Mesendoderm (in vitro differentiated cells): ENCODE measurements at regions not wholly inside any gene's neighbourhood (a gene's known extent, or its start where the extent isn't known, plus 50 kb on each side); places are given as distances from the start of the nearest gene placed in this dataset.
"Not testable (repeated sequence)": the region's sequence is repeated elsewhere in the genome, so short reads cannot be mapped to it uniquely, and the experiment has no call there.

Source experiments
- DNase-seq: peaks from one replicate; pipeline ENCODE4 v3.0.0; 2013
- H2AK5ac ChIP-seq: 2 replicates; pipeline ENCODE4 v1.6.1; 2013; ENCODE audit warnings: low read length, inconsistent platforms
- H2BK120ac ChIP-seq: 2 replicates; pipeline ENCODE4 v1.6.1; 2013; ENCODE audit warnings: low read depth, mild to moderate bottlenecking, low read length, moderate library complexity, mixed read lengths
- H2BK15ac ChIP-seq: replicated peaks from 2 replicates; pipeline ENCODE4 v1.6.1; 2013; ENCODE audit warnings: low read depth, mild to moderate bottlenecking, moderate library complexity
- H2BK5ac ChIP-seq: 2 replicates; pipeline ENCODE4 v1.6.1; 2013; ENCODE audit warnings: low read length, inconsistent platforms
- H3K18ac ChIP-seq: 2 replicates; pipeline ENCODE4 v1.6.1; 2013; ENCODE audit warnings: mild to moderate bottlenecking, low read length, mixed read lengths
- H3K23ac ChIP-seq: one replicate; pipeline ENCODE4 v1.6.1; 2013; ENCODE audit warnings: low read length
- H3K27ac ChIP-seq: 2 replicates; pipeline ENCODE4 v1.5.1; 2013; ENCODE audit warnings: low read depth, mild to moderate bottlenecking, inconsistent platforms, low read length, moderate library complexity
- H3K27me3 ChIP-seq: 2 replicates; pipeline ENCODE4 v1.6.1; 2013; ENCODE audit warnings: low read length, control low read depth, mild to moderate bottlenecking, inconsistent platforms; ENCODE audit not compliant: insufficient read depth, poor library complexity
- H3K36me3 ChIP-seq: 2 replicates; pipeline ENCODE4 v1.6.1; 2013; ENCODE audit warnings: low read length, inconsistent platforms; ENCODE audit not compliant: control insufficient read depth, insufficient read depth
- H3K4ac ChIP-seq: one replicate; pipeline ENCODE4 v1.6.1; 2013; ENCODE audit warnings: low read depth, mild to moderate bottlenecking, low read length, moderate library complexity
- H3K4me1 ChIP-seq: 2 replicates; pipeline ENCODE4 v1.6.1; 2013; ENCODE audit warnings: low read depth, low read length, inconsistent platforms; ENCODE audit not compliant: control insufficient read depth
- H3K4me2 ChIP-seq: 2 replicates; pipeline ENCODE4 v1.6.1; 2013; ENCODE audit warnings: low read length
- H3K4me3 ChIP-seq: 2 replicates; pipeline ENCODE4 v1.5.1; 2013; ENCODE audit warnings: mild to moderate bottlenecking, low read length
- H3K56ac ChIP-seq: one replicate; pipeline ENCODE4 v1.6.1; 2013; ENCODE audit warnings: low read length
- H3K79me1 ChIP-seq: 2 replicates; pipeline ENCODE4 v1.6.1; 2013; ENCODE audit warnings: low read length, inconsistent platforms
- H3K79me2 ChIP-seq: 2 replicates; pipeline ENCODE4 v1.6.1; 2013; ENCODE audit warnings: mild to moderate bottlenecking, low read length; ENCODE audit not compliant: control insufficient read depth, insufficient read depth
- H3K9ac ChIP-seq: 2 replicates; pipeline ENCODE4 v1.6.1; 2013; ENCODE audit warnings: low read length, inconsistent platforms
- H4K5ac ChIP-seq: one replicate; pipeline ENCODE4 v1.6.1; 2013; ENCODE audit warnings: low read length
- H4K8ac ChIP-seq: one replicate; pipeline ENCODE4 v1.6.1; 2013; ENCODE audit warnings: low read depth, mild to moderate bottlenecking, control low read depth, low read length, moderate library complexity
- WGBS: extraction: QIAGEN DNeasy Blood & Tissue Kit; methylation state at CpG from one replicate; pipeline ENCODE4 v1.1.7; 2013; ENCODE audit warnings: low lambda C conversion rate, missing lambda C conversion rate; ENCODE audit not compliant: insufficient coverage; ENCODE audit errors: extremely low coverage; 5-methylcytosine and 5-hydroxymethylcytosine counted together

DNA sequence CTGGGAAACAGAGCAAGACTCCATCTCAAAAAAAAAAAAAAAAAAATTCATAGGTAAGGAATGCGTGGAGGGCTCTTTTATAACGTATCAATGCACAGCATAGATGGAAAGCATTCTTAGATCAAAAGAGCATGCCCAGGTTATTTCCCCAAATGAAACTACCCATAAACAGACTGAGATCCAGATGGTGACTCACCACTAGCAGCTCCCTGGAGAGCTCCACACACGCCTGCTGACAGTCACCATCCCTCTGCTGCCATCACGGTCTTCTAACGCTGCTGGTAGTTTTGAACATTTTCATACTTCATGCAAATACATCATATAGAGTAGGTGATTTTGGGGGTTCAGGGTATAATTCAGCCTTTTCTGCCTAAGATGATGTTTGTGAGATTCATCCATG lies 136.9 kb downstream of the ASMT start:
- no peak overlapping the region for H3K4ac ChIP-seq
- no peak overlapping the region for H3K27ac ChIP-seq
- no peaks in the 10 kb centered on the region for H3K4me1 ChIP-seq
- WGBS, result no CpG with 5 or more reads among the region's 5 CpGs
- no peak overlapping the region for H2BK120ac ChIP-seq
- H3K4me3 ChIP-seq, result no peak overlapping the region
- no peak overlapping the region for H3K4me2 ChIP-seq
- H3K79me2 ChIP-seq, result no peaks in the 10 kb centered on the region
- H3K23ac ChIP-seq, result no peak overlapping the region
- no peak overlapping the region for H3K56ac ChIP-seq
- no peak for DNase-seq
- H3K9ac ChIP-seq, result no peak overlapping the region
- no peaks in the 10 kb centered on the region for H3K36me3 ChIP-seq
- no peak overlapping the region for H4K8ac ChIP-seq
- no peaks in the 10 kb centered on the region for H3K27me3 ChIP-seq
- no peak overlapping the region for H2BK5ac ChIP-seq
- H3K18ac ChIP-seq, result no peak overlapping the region
- no peaks in the 10 kb centered on the region for H3K79me1 ChIP-seq
- no peak overlapping the region for H2BK15ac ChIP-seq
- no peak overlapping the region for H2AK5ac ChIP-seq
- no peak overlapping the region for H4K5ac ChIP-seq

DNA sequence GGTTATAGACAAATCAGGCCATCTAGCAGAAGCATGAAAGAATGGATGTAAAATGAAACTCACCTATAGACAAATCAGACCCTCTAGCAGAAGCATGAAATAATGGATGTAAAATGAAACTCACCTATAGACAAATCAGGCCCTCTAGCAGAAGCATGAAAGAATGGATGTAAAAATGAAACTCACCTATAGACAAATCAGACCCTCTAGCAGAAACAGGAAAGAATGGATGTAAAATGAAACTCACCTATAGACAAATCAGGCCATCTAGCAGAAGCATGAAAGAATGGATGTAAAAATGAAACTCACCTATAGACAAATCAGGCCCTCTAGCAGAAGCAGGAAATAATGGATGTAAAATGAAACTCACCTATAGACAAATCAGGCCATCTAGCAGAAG lies 137.9 kb downstream of the ASMT start:
- not testable (repeated sequence) for H3K4me3 ChIP-seq, H3K56ac ChIP-seq, H4K8ac ChIP-seq, H4K5ac ChIP-seq, H3K4me2 ChIP-seq, H2BK5ac ChIP-seq, H3K4me1 ChIP-seq, H3K18ac ChIP-seq, H2BK15ac ChIP-seq, H3K79me1 ChIP-seq, H3K79me2 ChIP-seq, H3K23ac ChIP-seq, H3K27me3 ChIP-seq, DNase-seq, H3K36me3 ChIP-seq, H2BK120ac ChIP-seq, H3K27ac ChIP-seq, H2AK5ac ChIP-seq, H3K4ac ChIP-seq, H3K9ac ChIP-seq

DNA sequence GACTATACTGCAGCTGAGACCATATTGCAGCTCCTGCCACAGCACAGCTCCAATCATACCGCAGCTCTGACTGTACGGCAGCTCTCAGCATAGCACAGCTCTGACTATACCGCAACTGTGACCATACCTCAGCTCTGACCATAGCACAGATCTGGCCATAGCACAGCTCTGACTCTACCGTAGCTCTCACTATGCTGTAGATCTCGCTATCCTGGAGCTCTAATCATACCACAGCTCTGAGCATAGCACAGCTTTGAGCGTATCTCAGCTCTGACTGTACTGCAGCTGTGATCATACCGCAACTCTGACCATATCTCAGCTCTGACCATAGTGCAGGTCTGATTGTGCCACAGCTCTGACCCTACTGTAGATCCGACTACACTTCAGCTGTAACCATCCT lies 139.2 kb downstream of the ASMT start:
- Histone ChIP-seq H3K79me2 (no peaks in the 10 kb centered on the region), H2BK5ac (no peak overlapping the region), H3K56ac (no peak overlapping the region), H3K23ac (no peak overlapping the region), H3K4me1 (no peaks in the 10 kb centered on the region), H3K36me3 (no peaks in the 10 kb centered on the region), H3K27ac (no peak overlapping the region), H3K79me1 (no peaks in the 10 kb centered on the region), H2AK5ac (no peak overlapping the region), H4K8ac (no peak overlapping the region), H2BK15ac (no peak overlapping the region), H3K4ac (no peak overlapping the region), H4K5ac (no peak overlapping the region), H3K4me2 (no peak overlapping the region), H3K4me3 (no peak overlapping the region), H3K9ac (no peak overlapping the region), H3K27me3 (no peaks in the 10 kb centered on the region), H3K18ac (no peak overlapping the region), H2BK120ac (no peak overlapping the region)
- no peak for DNase-seq
- no CpG with 5 or more reads among the region's 8 CpGs for WGBS

DNA sequence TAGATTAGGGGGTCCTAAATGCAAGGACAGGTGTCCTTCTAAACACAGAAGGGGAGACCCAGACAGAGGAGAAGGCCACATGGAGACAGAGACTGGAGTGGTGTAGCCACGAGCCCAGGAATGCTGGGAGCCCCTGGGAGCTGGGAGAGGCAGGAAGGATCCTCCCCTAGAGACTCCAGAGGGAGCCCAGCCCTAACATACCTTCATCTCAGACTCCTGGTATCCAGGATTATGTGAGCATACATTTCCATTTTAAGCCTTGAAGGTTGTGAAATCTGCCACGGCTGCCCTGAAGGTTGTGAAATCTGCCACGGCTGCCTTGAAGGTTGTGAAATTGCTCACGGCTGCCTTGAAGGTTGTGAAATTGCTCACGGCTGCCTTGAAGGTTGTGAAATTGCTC lies 148.4 kb downstream of the ASMT start:
- no peaks in the 10 kb centered on the region for H3K79me1 ChIP-seq
- no peak for DNase-seq
- no peak overlapping the region for H3K4ac ChIP-seq
- no peak overlapping the region for H3K18ac ChIP-seq
- no peak overlapping the region for H2AK5ac ChIP-seq
- H2BK15ac ChIP-seq, result no peak overlapping the region
- H3K27me3 ChIP-seq, result no peaks in the 10 kb centered on the region
- no peak overlapping the region for H2BK120ac ChIP-seq
- no peak overlapping the region for H3K4me3 ChIP-seq
- H4K5ac ChIP-seq, result no peak overlapping the region
- H3K27ac ChIP-seq, result no peak overlapping the region
- no peak overlapping the region for H3K23ac ChIP-seq
- H3K4me1 ChIP-seq, result no peaks in the 10 kb centered on the region
- no peak overlapping the region for H3K9ac ChIP-seq
- H3K4me2 ChIP-seq, result no peak overlapping the region
- no peak overlapping the region for H4K8ac ChIP-seq
- no peaks in the 10 kb centered on the region for H3K36me3 ChIP-seq
- H3K56ac ChIP-seq, result no peak overlapping the region
- no CpG with 5 or more reads among the region's 5 CpGs for WGBS
- no peaks in the 10 kb centered on the region for H3K79me2 ChIP-seq
- H2BK5ac ChIP-seq, result no peak overlapping the region

DNA sequence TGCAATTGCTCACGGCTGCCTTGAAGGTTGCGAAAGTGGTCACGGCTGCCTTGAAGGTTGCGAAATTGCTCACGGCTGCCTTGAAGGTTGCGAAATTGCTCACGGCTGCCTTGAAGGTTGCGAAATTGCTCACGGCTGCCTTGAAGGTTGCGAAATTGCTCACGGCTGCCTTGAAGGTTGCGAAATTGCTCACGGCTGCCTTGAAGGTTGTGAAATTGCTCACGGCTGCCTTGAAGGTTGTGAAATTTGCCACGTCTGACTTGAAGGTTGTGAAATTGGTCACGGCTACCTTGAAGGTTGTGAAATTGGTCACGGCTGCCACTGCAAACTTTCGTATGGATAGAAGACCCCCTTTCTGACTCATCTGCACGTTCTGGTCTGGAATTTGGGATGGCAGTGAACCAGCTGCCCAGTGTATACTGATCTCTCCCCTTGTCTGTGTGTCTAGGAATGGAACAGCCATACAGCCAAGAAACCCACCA lies 150.1 kb downstream of the ASMT start:
- H3K9ac ChIP-seq, H3K36me3 ChIP-seq, H3K56ac ChIP-seq, H3K4me2 ChIP-seq, H3K27ac ChIP-seq, H3K23ac ChIP-seq, H2BK5ac ChIP-seq, H3K79me2 ChIP-seq, H3K79me1 ChIP-seq, H4K5ac ChIP-seq, H2AK5ac ChIP-seq, H4K8ac ChIP-seq, H2BK15ac ChIP-seq, H2BK120ac ChIP-seq, H3K4ac ChIP-seq, H3K4me3 ChIP-seq, H3K4me1 ChIP-seq, H3K27me3 ChIP-seq, H3K18ac ChIP-seq: not testable (repeated sequence)
- DNase-seq, result peak; percentile 25
- WGBS, result no CpG with 5 or more reads among the region's 19 CpGs

DNA sequence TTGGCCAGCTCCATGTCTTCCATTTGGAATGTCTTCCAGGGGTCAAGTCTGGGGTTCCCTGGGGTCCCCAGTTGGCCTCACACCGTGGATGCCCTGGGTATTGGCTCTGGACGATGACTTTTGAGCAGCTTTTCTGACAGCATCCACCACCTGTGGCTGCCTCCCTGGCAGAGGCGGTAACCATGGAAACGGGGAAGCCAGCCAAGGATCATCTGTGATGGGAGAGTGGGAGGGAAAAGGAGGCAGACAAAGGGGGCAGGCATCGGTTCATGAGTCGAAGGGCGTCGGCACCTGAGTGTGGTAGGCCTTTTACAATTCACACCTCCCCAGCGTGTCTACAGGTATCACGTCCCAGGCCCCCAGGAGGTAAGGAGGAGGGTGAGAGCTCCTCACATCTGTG lies 152.2 kb downstream of the ASMT start:
- DNase-seq, result peak; percentile 19
- H2BK15ac ChIP-seq, result no peak overlapping the region
- no peak overlapping the region for H2AK5ac ChIP-seq

More for the DNA sequence above, 152.2 kb downstream of the ASMT start:
- Histone ChIP-seq H3K56ac (no peak overlapping the region), H3K36me3 (no peaks in the 10 kb centered on the region), H3K4me2 (no peak overlapping the region), H2BK5ac (no peak overlapping the region), H2BK120ac (no peak overlapping the region), H3K18ac (no peak overlapping the region), H3K27ac (no peak overlapping the region), H3K4ac (no peak overlapping the region), H3K4me1 (no peaks in the 10 kb centered on the region), H4K8ac (no peak overlapping the region), H3K79me1 (no peaks in the 10 kb centered on the region), H3K79me2 (no peaks in the 10 kb centered on the region), H4K5ac (no peak overlapping the region), H3K4me3 (no peak overlapping the region), H3K9ac (no peak overlapping the region), H3K23ac (no peak overlapping the region), H3K27me3 (no peaks in the 10 kb centered on the region)
- WGBS, result no CpG with 5 or more reads among the region's 10 CpGs
